Loucy (cell line): ENCODE measurements at regions not wholly inside any gene's neighbourhood (a gene's known extent, or its start where the extent isn't known, plus 50 kb on each side); places are given as distances from the start of the nearest gene placed in this dataset.

Experiments used
- H2AFZ ChIP-seq: fragments of 200-600 bp; sonication (generic); 2 replicates; pipeline ENCODE4 v1.6.0; 2016; ENCODE audit warnings: antibody characterized with exemption, mild to moderate bottlenecking, low read length, moderate library complexity
- H3F3A ChIP-seq: fragments of 200-600 bp; 2 replicates; pipeline ENCODE4 v1.6.0; 2016; ENCODE audit warnings: antibody characterized with exemption, low read depth, mild to moderate bottlenecking
- H3K27me3 ChIP-seq: fragments of 200-600 bp; sonication (generic); 2 replicates; pipeline ENCODE4 v1.6.1; 2014; ENCODE audit warnings: low read length, mild to moderate bottlenecking; ENCODE audit not compliant: insufficient read depth, poor library complexity, severe bottlenecking
- H3K36me3 ChIP-seq: fragments of 200-600 bp; sonication (generic); 2 replicates; pipeline ENCODE4 v1.6.1; 2016; ENCODE audit warnings: low read length; ENCODE audit not compliant: insufficient read depth
- H3K4me1 ChIP-seq: fragments of 200-600 bp; sonication (generic); 2 replicates; pipeline ENCODE4 v1.5.1; 2014; ENCODE audit warnings: low read length, mild to moderate bottlenecking; ENCODE audit not compliant: insufficient read depth, poor library complexity, severe bottlenecking
- H3K4me2 ChIP-seq: fragments of 200-600 bp; sonication (generic); 2 replicates; pipeline ENCODE4 v1.6.0; 2014; ENCODE audit warnings: antibody characterized with exemption, low read length, low read depth, mild to moderate bottlenecking; ENCODE audit not compliant: poor library complexity, severe bottlenecking
- H3K4me3 ChIP-seq: fragments of 200-600 bp; sonication (generic); 2 replicates; pipeline ENCODE4 v1.5.1; 2014; ENCODE audit warnings: low read length, mild to moderate bottlenecking, mixed read lengths; ENCODE audit not compliant: poor library complexity, severe bottlenecking
- H3K79me2 ChIP-seq: fragments of 200-600 bp; sonication (generic); 2 replicates; pipeline ENCODE4 v1.6.1; 2014; ENCODE audit warnings: low read length; ENCODE audit not compliant: insufficient read depth
- H3K9ac ChIP-seq: fragments of 200-600 bp; sonication (generic); 2 replicates; pipeline ENCODE4 v1.6.0; 2014; ENCODE audit warnings: mild to moderate bottlenecking, low read depth, low read length, moderate library complexity; ENCODE audit not compliant: poor library complexity, severe bottlenecking
- H3K9me2 ChIP-seq: fragments of 200-600 bp; sonication (generic); replicated peaks from 2 replicates; pipeline ENCODE4 v1.6.1; 2016; ENCODE audit warnings: low read depth, low read length, mixed read lengths
- H3K9me3 ChIP-seq: fragments of 200-600 bp; sonication (generic); 2 replicates; pipeline ENCODE4 v1.6.1; 2014; ENCODE audit warnings: mild to moderate bottlenecking, antibody characterized with exemption, low read length, low read depth; ENCODE audit not compliant: insufficient read depth
- H4K20me1 ChIP-seq: fragments of 200-600 bp; sonication (generic); 2 replicates; pipeline ENCODE4 v1.6.0; 2014; ENCODE audit warnings: antibody characterized with exemption, low read length, mild to moderate bottlenecking; ENCODE audit not compliant: insufficient read depth, poor library complexity, severe bottlenecking
- EZH2phosphoT487 ChIP-seq: fragments of 200-600 bp; IDR thresholded peaks from 2 replicates; pipeline ENCODE4 v1.6.1; 2018; ENCODE audit warnings: antibody characterized with exemption, mild to moderate bottlenecking, moderate library complexity, borderline replicate concordance
- TF ChIP-seq, protein P1 (sequence below): fragments of 200-600 bp; sonication (generic); conservative IDR thresholded peaks from 2 replicates; pipeline ENCODE4 v1.5.1; 2014; ENCODE audit warnings: mild to moderate bottlenecking, antibody characterized with exemption, low read length

GRCh38 chr3:182711853-182712252 is 81.5 kb upstream of the ATP11B start:
- H3K4me1 ChIP-seq: peaks cover 18% of the 10 kb centered on the region
- H3K4me2 ChIP-seq: no peak overlapping the region
- no peak overlapping the region for H2AFZ ChIP-seq
- TF ChIP-seq, protein P1, sequence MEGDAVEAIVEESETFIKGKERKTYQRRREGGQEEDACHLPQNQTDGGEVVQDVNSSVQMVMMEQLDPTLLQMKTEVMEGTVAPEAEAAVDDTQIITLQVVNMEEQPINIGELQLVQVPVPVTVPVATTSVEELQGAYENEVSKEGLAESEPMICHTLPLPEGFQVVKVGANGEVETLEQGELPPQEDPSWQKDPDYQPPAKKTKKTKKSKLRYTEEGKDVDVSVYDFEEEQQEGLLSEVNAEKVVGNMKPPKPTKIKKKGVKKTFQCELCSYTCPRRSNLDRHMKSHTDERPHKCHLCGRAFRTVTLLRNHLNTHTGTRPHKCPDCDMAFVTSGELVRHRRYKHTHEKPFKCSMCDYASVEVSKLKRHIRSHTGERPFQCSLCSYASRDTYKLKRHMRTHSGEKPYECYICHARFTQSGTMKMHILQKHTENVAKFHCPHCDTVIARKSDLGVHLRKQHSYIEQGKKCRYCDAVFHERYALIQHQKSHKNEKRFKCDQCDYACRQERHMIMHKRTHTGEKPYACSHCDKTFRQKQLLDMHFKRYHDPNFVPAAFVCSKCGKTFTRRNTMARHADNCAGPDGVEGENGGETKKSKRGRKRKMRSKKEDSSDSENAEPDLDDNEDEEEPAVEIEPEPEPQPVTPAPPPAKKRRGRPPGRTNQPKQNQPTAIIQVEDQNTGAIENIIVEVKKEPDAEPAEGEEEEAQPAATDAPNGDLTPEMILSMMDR: no peak
- no peak for TF ChIP-seq EZH2phosphoT487
- no peak overlapping the region for H3K9ac ChIP-seq
- no peaks in the 10 kb centered on the region for H4K20me1 ChIP-seq
- H3K36me3 ChIP-seq: no peaks in the 10 kb centered on the region
- H3K4me3 ChIP-seq: no peak overlapping the region
- no peaks in the 10 kb centered on the region for H3K79me2 ChIP-seq
- H3K9me3 ChIP-seq: no peaks in the 10 kb centered on the region
- no peaks in the 10 kb centered on the region for H3F3A ChIP-seq
- H3K9me2 ChIP-seq: no peaks in the 10 kb centered on the region
- H3K27me3 ChIP-seq: no peaks in the 10 kb centered on the region

GRCh38 chr3:182713111-182713510 is 80.2 kb upstream of the ATP11B start:
- H3K4me3 ChIP-seq: no peak overlapping the region
- no peaks in the 10 kb centered on the region for H3K79me2 ChIP-seq
- no peak overlapping the region for H3K4me2 ChIP-seq
- H3K36me3 ChIP-seq: no peaks in the 10 kb centered on the region
- no peaks in the 10 kb centered on the region for H3F3A ChIP-seq
- H3K9me2 ChIP-seq: no peaks in the 10 kb centered on the region
- no peak overlapping the region for H2AFZ ChIP-seq
- H3K9me3 ChIP-seq: no peaks in the 10 kb centered on the region
- TF ChIP-seq EZH2phosphoT487: no peak
- TF ChIP-seq, protein P1: no peak
- no peak overlapping the region for H3K9ac ChIP-seq
- H4K20me1 ChIP-seq: no peaks in the 10 kb centered on the region
- H3K4me1 ChIP-seq: peaks cover 21% of the 10 kb centered on the region
- no peaks in the 10 kb centered on the region for H3K27me3 ChIP-seq

DNA sequence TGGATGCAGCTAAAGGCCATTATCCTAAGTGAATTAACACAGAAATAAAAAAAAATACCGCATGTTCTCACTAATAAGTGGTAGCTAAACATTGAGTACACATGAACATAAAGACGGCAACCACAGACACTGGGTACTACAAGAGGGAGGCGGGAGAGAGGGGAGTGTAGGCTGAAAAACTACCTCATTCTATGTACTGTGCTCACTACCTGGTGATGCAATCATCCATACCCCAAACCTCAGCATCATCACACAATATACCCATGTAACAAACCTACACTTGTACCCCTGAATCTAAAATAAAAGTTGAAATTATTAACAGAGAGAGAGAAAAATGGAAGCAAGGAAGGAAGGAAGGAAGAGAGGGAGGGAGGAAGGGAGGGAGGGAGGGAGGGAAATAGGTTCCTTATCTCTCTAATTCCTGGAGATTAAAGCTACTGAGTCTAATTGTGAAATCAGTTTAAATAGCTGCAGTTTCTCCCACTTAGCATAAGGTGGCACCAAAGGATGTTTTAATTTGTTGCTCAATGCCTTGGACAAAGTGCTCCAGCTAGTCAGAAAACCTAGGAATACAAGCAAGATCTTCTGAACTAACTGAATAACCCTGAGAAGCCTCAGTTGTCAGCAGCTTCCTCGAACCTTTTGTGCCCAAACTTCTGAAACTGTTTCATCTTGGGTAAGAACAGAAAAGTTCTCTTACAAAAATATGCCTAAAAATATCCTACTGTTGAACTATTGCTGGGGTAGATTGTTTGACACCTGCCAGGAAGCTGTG is 79.4 kb upstream of the ATP11B start:
- H3K9me2 ChIP-seq: no peaks in the 10 kb centered on the region
- no peaks in the 10 kb centered on the region for H3K36me3 ChIP-seq
- H3K4me1 ChIP-seq: peaks cover 21% of the 10 kb centered on the region
- no peaks in the 10 kb centered on the region for H4K20me1 ChIP-seq
- TF ChIP-seq, protein P1: peak; percentile 75
- no peak for TF ChIP-seq EZH2phosphoT487
- H3K4me3 ChIP-seq: no peak overlapping the region
- no peaks in the 10 kb centered on the region for H3F3A ChIP-seq
- H3K27me3 ChIP-seq: no peaks in the 10 kb centered on the region
- H3K79me2 ChIP-seq: no peaks in the 10 kb centered on the region
- H3K9me3 ChIP-seq: no peaks in the 10 kb centered on the region
- H3K9ac ChIP-seq: no peak overlapping the region
- peak overlapping the region; percentile 22 for H3K4me2 ChIP-seq
- peak overlapping the region; percentile 72 for H2AFZ ChIP-seq
